Adrenal gland (tissue), 5 donors: ENCODE measurements at regions not wholly inside any gene's neighbourhood (a gene's known extent, or its start where the extent isn't known, plus 50 kb on each side); places are given as distances from the start of the nearest gene placed in this dataset.

ENCODE experiments used
- CTCF ChIP-seq, 6 experiments: fragments of 450-650 bp in 4 of 6; fragments of 200-600 bp in 2 of 6; sonication (generic) in 1 of 6; IDR thresholded peaks; 1 replicate in 5 of 6; 2 replicates in 1 of 6; pipeline versions ENCODE4 v1.5.1 to v1.8.0; 2016 to 2021; ENCODE audit warnings: antibody characterized with exemption in 6 of 6, mild to moderate bottlenecking in 2 of 6, moderate library complexity in 1 of 6
- POLR2A ChIP-seq, 2 donors: fragments of 450-650 bp; IDR thresholded peaks; one replicate each; pipeline ENCODE4 v1.6.1; 2017; ENCODE audit warnings: antibody characterized with exemption in 2 of 2, mild to moderate bottlenecking in 2 of 2, moderate library complexity in 1 of 2
- donor health status: DM: no; HTN: no; CAD: no.

- TF ChIP-seq CTCF (IDR thresholded peaks at IDR 0.05) (no peak), POLR2A (IDR thresholded peaks at IDR 0.05) (no peak)
These were observed 220.9 kb downstream of the SKIDA1 start for GRCh38 chr10:21304608-21305007.
